NOMO-1 (cell line): ENCODE measurements at regions not wholly inside any gene's neighbourhood (a gene's known extent, or its start where the extent isn't known, plus 50 kb on each side); places are given as distances from the start of the nearest gene placed in this dataset.
"Not testable (repeated sequence)": the region's sequence is repeated elsewhere in the genome, so short reads cannot be mapped to it uniquely, and the experiment has no call there.

Experiments used
- DNase-seq, 2 experiments: peaks; one replicate each; lab custom pipeline; 2025; ENCODE audit not compliant: unreplicated experiment in 2 of 2; lab: John Stamatoyannopoulos, UW

GRCh38 chr15:87728998-87729397, 527.5 kb downstream of the NTRK3 start:
- DNase-seq, result no peak

GRCh38 chr15:87727073-87727472, 529.5 kb downstream of the NTRK3 start:
- DNase-seq, result no peak

GRCh38 chr15:87724330-87724729, 532.2 kb downstream of the NTRK3 start:
- DNase-seq, result peak; percentile 92 to 96

- DNase-seq, result no peak
Measured at GRCh38 chr15:87722941-87723691, 533.4 kb downstream of the NTRK3 start.

GRCh38 chr15:87720235-87720634, 536.3 kb downstream of the NTRK3 start:
- DNase-seq, result no peak

GRCh38 chr15:87716422-87716821, 540.1 kb downstream of the NTRK3 start:
- DNase-seq, result no peak

- no peak for DNase-seq
Measured at GRCh38 chr15:87715252-87715651, 541.3 kb downstream of the NTRK3 start.

- no peak for DNase-seq
Measured at GRCh38 chr15:87713475-87713879, 543.1 kb downstream of the NTRK3 start.

GRCh38 chr15:87712211-87712610, 544.3 kb downstream of the NTRK3 start:
- no peak for DNase-seq

- no peak for DNase-seq
Measured at GRCh38 chr15:87711026-87711425, 545.5 kb downstream of the NTRK3 start.

GRCh38 chr15:87710406-87710805, 546.1 kb downstream of the NTRK3 start:
- DNase-seq, result no peak

GRCh38 chr15:87707566-87708130, 548.9 kb downstream of the NTRK3 start:
- DNase-seq, result no peak

- no peak for DNase-seq
Measured at GRCh38 chr15:87707071-87707470, 549.5 kb downstream of the NTRK3 start.

GRCh38 chr15:87706001-87706400, 550.5 kb downstream of the NTRK3 start:
- no peak for DNase-seq

- no peak for DNase-seq
Measured at GRCh38 chr15:87704276-87704675, 552.3 kb downstream of the NTRK3 start.

- DNase-seq, result no peak
Measured at GRCh38 chr15:87703327-87704111, 553.0 kb downstream of the NTRK3 start.

- no peak for DNase-seq
Measured at GRCh38 chr15:87702270-87702669, 554.3 kb downstream of the NTRK3 start.

- not testable (repeated sequence) for DNase-seq
Measured at GRCh38 chr15:87698467-87698866, 558.1 kb downstream of the NTRK3 start.

GRCh38 chr15:87689716-87690115, 566.8 kb downstream of the NTRK3 start:
- DNase-seq, result peak in 1 of 2 experiments; percentile 19

- no peak for DNase-seq
Measured at GRCh38 chr15:87687523-87687870, 569.0 kb downstream of the NTRK3 start.

- DNase-seq, result no peak
Measured at GRCh38 chr15:87686841-87687522, 569.6 kb downstream of the NTRK3 start.
